IMR-90 (cell line): ENCODE measurements at regions not wholly inside any gene's neighbourhood (a gene's known extent, or its start where the extent isn't known, plus 50 kb on each side); places are given as distances from the start of the nearest gene placed in this dataset.

Experiments used
- ATAC-seq: fragments of 200-7000 bp; cut with Tn5 transposase; 2 replicates; pipeline ENCODE4 v1.9.1; 2020; ENCODE audit warnings: low read depth, mild to moderate bottlenecking, moderate library complexity
- BruUV-seq: library from RNA; stranded (reverse); fragments of 400-500 nt; replicated peaks from 2 replicates; lab custom pipeline; 2021; lab: Mats Ljungman, UMichigan
- CTCF ChIA-PET: fragments of 300-600 bp; formaldehyde crosslinking; extraction: SDS; loops from one replicate; lab custom pipeline; 2021; ENCODE audit warnings: antibody characterized with exemption; lab: Yijun Ruan, JAX
- POLR2A ChIA-PET: fragments of 300-600 bp; sonication (Branson Sonifier 250); formaldehyde crosslinking; loops from one replicate; lab custom pipeline; 2022; ENCODE audit warnings: antibody characterized with exemption; ENCODE audit not compliant: unreplicated experiment; lab: Charles Lee
- DNase-seq: peaks from one replicate; pipeline ENCODE4 v3.0.0; 2013
- H2AFZ ChIP-seq: replicated peaks from 2 replicates; pipeline ENCODE3; 2013; ENCODE audit warnings: low read length, mild to moderate bottlenecking; ENCODE audit not compliant: poor library complexity
- H2AK5ac ChIP-seq: 2 replicates; pipeline ENCODE4 v1.6.1; 2013; ENCODE audit warnings: low read depth, low read length, inconsistent platforms
- H2AK9ac ChIP-seq: replicated peaks from 2 replicates; pipeline ENCODE3; 2013; ENCODE audit warnings: mild to moderate bottlenecking, low read depth, low read length, moderate library complexity; ENCODE audit not compliant: poor library complexity
- H2BK120ac ChIP-seq: 2 replicates; pipeline ENCODE4 v1.6.1; 2013; ENCODE audit warnings: low read depth, low read length, inconsistent platforms
- H2BK15ac ChIP-seq: 3 replicates; pipeline ENCODE4 v1.6.1; 2013; ENCODE audit warnings: low read depth, low read length, inconsistent platforms
- H2BK20ac ChIP-seq: 2 replicates; pipeline ENCODE4 v1.6.1; 2013; ENCODE audit warnings: low read depth, mild to moderate bottlenecking, inconsistent platforms, low read length, moderate library complexity
- H2BK5ac ChIP-seq: 2 replicates; pipeline ENCODE4 v1.6.1; 2013; ENCODE audit warnings: mild to moderate bottlenecking, low read depth, low read length, inconsistent platforms; ENCODE audit not compliant: poor library complexity, severe bottlenecking
- H3K14ac ChIP-seq: replicated peaks from 2 replicates; pipeline ENCODE4 v1.6.1; 2013; ENCODE audit warnings: low read depth, low read length, inconsistent platforms
- H3K18ac ChIP-seq: 2 replicates; pipeline ENCODE4 v1.6.1; 2013; ENCODE audit warnings: low read depth, low read length, control low read depth
- H3K23ac ChIP-seq: 2 replicates; pipeline ENCODE4 v1.6.1; 2013; ENCODE audit warnings: low read depth, low read length, inconsistent platforms
- H3K27ac ChIP-seq: 2 replicates; pipeline ENCODE4 v1.5.1; 2013; ENCODE audit warnings: mild to moderate bottlenecking, control low read depth, low read length; ENCODE audit not compliant: insufficient read depth
- H3K27me3 ChIP-seq: 2 replicates; pipeline ENCODE4 v1.6.1; 2013; ENCODE audit warnings: low read length; ENCODE audit not compliant: control insufficient read depth, insufficient read depth
- H3K36me3 ChIP-seq: 2 replicates; pipeline ENCODE4 v1.6.1; 2013; ENCODE audit warnings: low read length, mixed read lengths; ENCODE audit not compliant: control insufficient read depth, insufficient read depth
- H3K4ac ChIP-seq: 2 replicates; pipeline ENCODE4 v1.6.1; 2013; ENCODE audit warnings: low read depth, low read length, inconsistent platforms
- H3K4me1 ChIP-seq: 2 replicates; pipeline ENCODE4 v1.6.1; 2013; ENCODE audit warnings: low read length, mixed read lengths; ENCODE audit not compliant: control insufficient read depth, insufficient read depth
- H3K4me2 ChIP-seq: 2 replicates; pipeline ENCODE4 v1.6.1; 2013; ENCODE audit warnings: low read depth, mild to moderate bottlenecking, control low read depth, low read length, moderate library complexity
- H3K4me3 ChIP-seq: 2 replicates; pipeline ENCODE4 v1.5.1; 2013; ENCODE audit warnings: low read depth, mild to moderate bottlenecking, control low read depth, low read length, moderate library complexity; ENCODE audit not compliant: insufficient read depth
- H3K56ac ChIP-seq: 2 replicates; pipeline ENCODE4 v1.6.1; 2013; ENCODE audit warnings: low read length, inconsistent platforms; ENCODE audit not compliant: insufficient read depth; ENCODE audit errors: extremely low read depth
- H3K79me1 ChIP-seq, 2 experiments: 2 replicates each; pipeline ENCODE4 v1.6.1; 2013; ENCODE audit warnings: low read length in 2 of 2, inconsistent platforms in 1 of 2, low read depth in 1 of 2
- H3K9ac ChIP-seq: 2 replicates; pipeline ENCODE4 v1.6.1; 2013; ENCODE audit warnings: low read depth, low read length, control low read depth
- H3K9me1 ChIP-seq: 2 replicates; pipeline ENCODE4 v1.6.1; 2013; ENCODE audit warnings: low read length, inconsistent platforms; ENCODE audit not compliant: insufficient read depth
- H3K9me3 ChIP-seq: 2 replicates; pipeline ENCODE4 v1.6.1; 2013; ENCODE audit warnings: low read length; ENCODE audit not compliant: control insufficient read depth, insufficient read depth
- H4K20me1 ChIP-seq: 2 replicates; pipeline ENCODE4 v1.6.1; 2013; ENCODE audit warnings: low read length, inconsistent platforms; ENCODE audit not compliant: insufficient read depth
- H4K5ac ChIP-seq: 2 replicates; pipeline ENCODE4 v1.6.1; 2013; ENCODE audit warnings: mild to moderate bottlenecking, low read depth, low read length, control low read depth
- H4K8ac ChIP-seq, 2 experiments: 2 replicates each; pipeline ENCODE4 v1.6.1; 2013; ENCODE audit warnings: low read depth in 2 of 2, low read length in 2 of 2, control low read depth in 1 of 2, inconsistent platforms in 1 of 2
- H4K91ac ChIP-seq: 2 replicates; pipeline ENCODE4 v1.6.1; 2013; ENCODE audit warnings: low read depth, low read length, inconsistent platforms; ENCODE audit not compliant: insufficient read depth
- CEBPB ChIP-seq: IDR thresholded peaks from 2 replicates; pipeline ENCODE4 v1.6.1; 2012; ENCODE audit warnings: low read depth, low read length, improper control_type of control experiment
- CHD1 ChIP-seq: IDR thresholded peaks from 2 replicates; pipeline ENCODE4 v1.6.1; 2012; ENCODE audit warnings: low read depth, low read length, improper control_type of control experiment
- MAFK ChIP-seq: IDR thresholded peaks from 2 replicates; pipeline ENCODE4 v1.6.1; 2012; ENCODE audit warnings: low read depth, low read length, improper control_type of control experiment
- MAZ ChIP-seq: IDR thresholded peaks from 2 replicates; pipeline ENCODE4 v1.6.1; 2012; ENCODE audit warnings: low read depth, mild to moderate bottlenecking, low read length, improper control_type of control experiment, moderate library complexity, borderline replicate concordance
- MXI1 ChIP-seq: IDR thresholded peaks from 2 replicates; pipeline ENCODE4 v1.6.1; 2012; ENCODE audit warnings: low read depth, mild to moderate bottlenecking, low read length, moderate library complexity, borderline replicate concordance
- NFE2L2 ChIP-seq: fragments of 150-350 bp; IDR thresholded peaks from 2 replicates; pipeline ENCODE4 v1.6.1; 2016; ENCODE audit warnings: low read depth, mild to moderate bottlenecking, low read length
- POLR2A ChIP-seq: IDR thresholded peaks from 2 replicates; pipeline ENCODE4 v1.6.1; 2012; ENCODE audit warnings: mild to moderate bottlenecking, low read depth, low read length
- RAD21 ChIP-seq: IDR thresholded peaks from 2 replicates; pipeline ENCODE4 v1.6.1; 2012; ENCODE audit warnings: low read length, improper control_type of control experiment
- RFX5 ChIP-seq: IDR thresholded peaks from 2 replicates; pipeline ENCODE4 v1.8.0; 2012; ENCODE audit warnings: low read depth, mild to moderate bottlenecking, low read length, moderate library complexity
- SMC3 ChIP-seq: fragments of 150-350 bp; IDR thresholded peaks from 2 replicates; pipeline ENCODE4 v1.6.1; 2016; ENCODE audit warnings: low read depth, mild to moderate bottlenecking, antibody characterized with exemption, low read length, moderate library complexity
- WGBS, 2 experiments: methylation state at CpG; one replicate each; pipeline versions ENCODE4 v1.1.5 to v1.1.7; 2013; ENCODE audit warnings: missing lambda C conversion rate in 2 of 2; ENCODE audit not compliant: insufficient read length in 1 of 2; ENCODE audit errors: extremely low coverage in 2 of 2; 5-methylcytosine and 5-hydroxymethylcytosine counted together
- dilution Hi-C: fragments of 300-500 bp; cut with HindIII; formaldehyde crosslinking; loops from one replicate; pipeline ENCODE4 v1.14.3; 2018; ENCODE audit warnings: low sequenced_read_pairs; ENCODE audit not compliant: unreplicated experiment
- in situ Hi-C: fragments of 300-500 bp; cut with MboI; formaldehyde crosslinking; loops from 3 replicates; pipeline ENCODE4 v1.14.3; 2019; ENCODE audit warnings: low sequenced_read_pairs, inconsistent platforms, mixed read lengths
- intact Hi-C: fragments of 100-400 bp; cut with micrococcal nuclease; formaldehyde crosslinking; loops from 2 replicates; pipeline ENCODE4 v1.10.0; 2022
- TF ChIP-seq, protein P1 (sequence below): fragments of 150-350 bp; IDR thresholded peaks from 2 replicates; pipeline ENCODE4 v1.6.1; 2016; ENCODE audit warnings: low read depth, mild to moderate bottlenecking, low read length, moderate library complexity, borderline replicate concordance
- TF ChIP-seq, protein P2 (sequence below): fragments of 150-350 bp; IDR thresholded peaks from 2 replicates; pipeline ENCODE4 v1.6.1; 2017; ENCODE audit warnings: mild to moderate bottlenecking, antibody characterized with exemption, low read length, low read depth
- TF ChIP-seq, protein P3 (sequence below): conservative IDR thresholded peaks from 2 replicates; pipeline ENCODE4 v1.5.1; 2012; ENCODE audit warnings: mild to moderate bottlenecking, low read depth, low read length, improper control_type of control experiment

DNA sequence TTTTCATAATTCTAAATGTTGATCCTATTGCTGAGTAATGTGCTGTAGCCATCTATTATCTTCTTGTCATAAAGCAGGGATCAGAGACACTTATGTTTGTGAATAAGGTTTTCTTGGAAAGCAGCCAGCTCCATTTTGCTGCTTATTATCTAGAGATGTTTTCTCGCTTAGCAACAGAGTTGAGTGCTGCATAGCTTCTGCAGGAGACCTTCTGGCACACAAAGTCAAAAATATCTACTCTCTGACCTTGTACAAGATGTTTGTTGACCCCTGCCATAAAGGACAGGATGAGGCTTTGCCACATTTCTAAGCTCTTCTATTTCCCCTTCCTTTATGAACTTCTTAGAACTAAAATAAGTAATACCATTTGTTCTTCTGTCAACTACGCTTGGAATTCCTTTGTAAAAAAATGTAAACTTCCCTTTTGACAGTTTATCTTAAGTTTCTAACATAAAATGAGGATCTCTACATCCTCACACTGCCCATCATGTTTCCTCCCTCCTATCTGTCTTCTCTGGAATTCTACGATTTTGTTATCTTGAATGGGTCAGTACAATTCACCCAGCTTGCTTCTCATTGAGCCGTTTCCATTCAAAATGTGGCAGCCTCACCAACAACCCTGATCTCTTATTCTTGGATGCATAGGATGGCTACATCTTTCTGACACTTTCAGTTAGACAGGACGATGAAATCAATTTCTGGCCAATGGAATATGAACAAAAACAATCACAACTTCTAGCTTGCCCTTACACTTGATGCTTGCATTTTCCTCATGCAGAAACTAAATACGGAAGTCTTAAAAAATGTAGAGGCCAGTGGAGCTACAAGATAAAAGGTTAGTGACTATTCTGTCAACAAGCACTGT, 1377.0 kb downstream of the SUCLG1 start (continued):
- TF ChIP-seq MXI1, result no peak

DNA sequence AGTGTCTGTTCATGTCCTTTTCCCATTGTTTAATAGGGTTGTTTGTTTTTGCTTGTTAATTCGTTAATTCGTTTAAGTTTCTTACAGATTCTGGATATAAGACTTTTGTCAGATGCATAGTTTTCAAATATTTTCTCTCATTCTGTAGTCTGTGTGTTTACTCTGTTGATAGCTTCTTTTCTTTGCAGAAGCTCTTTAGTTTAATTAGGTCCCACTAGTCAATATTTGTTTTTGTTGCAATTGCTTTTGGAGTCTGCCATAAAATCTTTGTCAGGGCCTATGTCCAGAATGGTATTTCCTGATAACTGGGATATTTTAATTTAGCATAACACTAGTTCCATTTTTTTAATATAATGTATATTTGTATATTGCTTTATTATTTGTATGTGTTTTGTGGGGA, 1380.1 kb downstream of the SUCLG1 start:
- dilution Hi-C loops, result no loop called here
- ATAC-seq, result no peak
- no peaks in the 10 kb centered on the region for H3K9me1 ChIP-seq
- TF ChIP-seq MAFK (no peak), CHD1 (no peak), MAZ (no peak), NFE2L2 (no peak), RAD21 (no peak), SMC3 (no peak), POLR2A (no peak), RFX5 (no peak), CEBPB (no peak)
- TF ChIP-seq, protein P1, sequence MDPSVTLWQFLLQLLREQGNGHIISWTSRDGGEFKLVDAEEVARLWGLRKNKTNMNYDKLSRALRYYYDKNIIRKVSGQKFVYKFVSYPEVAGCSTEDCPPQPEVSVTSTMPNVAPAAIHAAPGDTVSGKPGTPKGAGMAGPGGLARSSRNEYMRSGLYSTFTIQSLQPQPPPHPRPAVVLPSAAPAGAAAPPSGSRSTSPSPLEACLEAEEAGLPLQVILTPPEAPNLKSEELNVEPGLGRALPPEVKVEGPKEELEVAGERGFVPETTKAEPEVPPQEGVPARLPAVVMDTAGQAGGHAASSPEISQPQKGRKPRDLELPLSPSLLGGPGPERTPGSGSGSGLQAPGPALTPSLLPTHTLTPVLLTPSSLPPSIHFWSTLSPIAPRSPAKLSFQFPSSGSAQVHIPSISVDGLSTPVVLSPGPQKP, result no peak
- TF ChIP-seq, protein P2, sequence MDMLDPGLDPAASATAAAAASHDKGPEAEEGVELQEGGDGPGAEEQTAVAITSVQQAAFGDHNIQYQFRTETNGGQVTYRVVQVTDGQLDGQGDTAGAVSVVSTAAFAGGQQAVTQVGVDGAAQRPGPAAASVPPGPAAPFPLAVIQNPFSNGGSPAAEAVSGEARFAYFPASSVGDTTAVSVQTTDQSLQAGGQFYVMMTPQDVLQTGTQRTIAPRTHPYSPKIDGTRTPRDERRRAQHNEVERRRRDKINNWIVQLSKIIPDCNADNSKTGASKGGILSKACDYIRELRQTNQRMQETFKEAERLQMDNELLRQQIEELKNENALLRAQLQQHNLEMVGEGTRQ, result no peak
- TF ChIP-seq, protein P3, sequence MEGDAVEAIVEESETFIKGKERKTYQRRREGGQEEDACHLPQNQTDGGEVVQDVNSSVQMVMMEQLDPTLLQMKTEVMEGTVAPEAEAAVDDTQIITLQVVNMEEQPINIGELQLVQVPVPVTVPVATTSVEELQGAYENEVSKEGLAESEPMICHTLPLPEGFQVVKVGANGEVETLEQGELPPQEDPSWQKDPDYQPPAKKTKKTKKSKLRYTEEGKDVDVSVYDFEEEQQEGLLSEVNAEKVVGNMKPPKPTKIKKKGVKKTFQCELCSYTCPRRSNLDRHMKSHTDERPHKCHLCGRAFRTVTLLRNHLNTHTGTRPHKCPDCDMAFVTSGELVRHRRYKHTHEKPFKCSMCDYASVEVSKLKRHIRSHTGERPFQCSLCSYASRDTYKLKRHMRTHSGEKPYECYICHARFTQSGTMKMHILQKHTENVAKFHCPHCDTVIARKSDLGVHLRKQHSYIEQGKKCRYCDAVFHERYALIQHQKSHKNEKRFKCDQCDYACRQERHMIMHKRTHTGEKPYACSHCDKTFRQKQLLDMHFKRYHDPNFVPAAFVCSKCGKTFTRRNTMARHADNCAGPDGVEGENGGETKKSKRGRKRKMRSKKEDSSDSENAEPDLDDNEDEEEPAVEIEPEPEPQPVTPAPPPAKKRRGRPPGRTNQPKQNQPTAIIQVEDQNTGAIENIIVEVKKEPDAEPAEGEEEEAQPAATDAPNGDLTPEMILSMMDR, result no peak

More for the DNA sequence above, 1380.1 kb downstream of the SUCLG1 start:
- POLR2A ChIA-PET, result no interaction called here
- no peak overlapping the region for H2BK15ac ChIP-seq
- H4K20me1 ChIP-seq, result no peaks in the 10 kb centered on the region
- H3K4me2 ChIP-seq, result no peak overlapping the region
- H3K4me3 ChIP-seq, result no peak overlapping the region
- H4K91ac ChIP-seq, result no peak overlapping the region
- H3K56ac ChIP-seq, result no peak overlapping the region
- H3K9me3 ChIP-seq, result no peaks in the 10 kb centered on the region
- H2BK20ac ChIP-seq, result no peak overlapping the region
- no peaks in the 10 kb centered on the region for H3K79me1 ChIP-seq
- H3K27me3 ChIP-seq, result no peaks in the 10 kb centered on the region
- no peak overlapping the region for H3K14ac ChIP-seq
- no peak for DNase-seq
- no peak overlapping the region for H3K4ac ChIP-seq
- H2AK9ac ChIP-seq, result no peak overlapping the region
- H2BK5ac ChIP-seq, result no peak overlapping the region
- in situ Hi-C loops, result no loop called here
- H2AK5ac ChIP-seq, result no peak overlapping the region
- no peak overlapping the region for H4K5ac ChIP-seq
- H3K27ac ChIP-seq, result no peak overlapping the region
- H2AFZ ChIP-seq, result no peak overlapping the region
- H3K23ac ChIP-seq, result no peak overlapping the region
- H3K4me1 ChIP-seq, result no peaks in the 10 kb centered on the region; the same call in 1 of the 2 replicates
- H2BK120ac ChIP-seq, result no peak overlapping the region
- WGBS, 2 experiments, result no CpG with 5 or more reads among the region's 2 CpGs
- no peak overlapping the region for H3K9ac ChIP-seq
- intact Hi-C loops, result no loop called here
- CTCF ChIA-PET, result interaction anchor here (0.6 kb wide), 1 partner anchor 118 kb away, joined by 3 read pairs; no protein-coding TSS in a partner anchor
- BruUV-seq, result no TSS peak
- H3K18ac ChIP-seq, result no peak overlapping the region
- no peak overlapping the region for H4K8ac ChIP-seq
- no peaks in the 10 kb centered on the region for H3K36me3 ChIP-seq
